DOHH2 (cell line): ENCODE measurements at regions not wholly inside any gene's neighbourhood (a gene's known extent, or its start where the extent isn't known, plus 50 kb on each side); places are given as distances from the start of the nearest gene placed in this dataset.

Experiments
- EZH2phosphoT487 ChIP-seq: fragments of 200-600 bp; sonication (generic); IDR thresholded peaks from 2 replicates; pipeline ENCODE4 v1.6.1; 2017; ENCODE audit warnings: borderline replicate concordance, mild to moderate bottlenecking, antibody characterized with exemption, low read length, moderate library complexity, mixed read lengths
- TF ChIP-seq, protein P1 (sequence below): fragments of 200-600 bp; sonication (generic); IDR thresholded peaks from one replicate; pipeline ENCODE4 v1.5.1; 2014; ENCODE audit warnings: antibody characterized with exemption, mild to moderate bottlenecking, low read depth, low read length; ENCODE audit not compliant: poor library complexity, severe bottlenecking

DNA sequence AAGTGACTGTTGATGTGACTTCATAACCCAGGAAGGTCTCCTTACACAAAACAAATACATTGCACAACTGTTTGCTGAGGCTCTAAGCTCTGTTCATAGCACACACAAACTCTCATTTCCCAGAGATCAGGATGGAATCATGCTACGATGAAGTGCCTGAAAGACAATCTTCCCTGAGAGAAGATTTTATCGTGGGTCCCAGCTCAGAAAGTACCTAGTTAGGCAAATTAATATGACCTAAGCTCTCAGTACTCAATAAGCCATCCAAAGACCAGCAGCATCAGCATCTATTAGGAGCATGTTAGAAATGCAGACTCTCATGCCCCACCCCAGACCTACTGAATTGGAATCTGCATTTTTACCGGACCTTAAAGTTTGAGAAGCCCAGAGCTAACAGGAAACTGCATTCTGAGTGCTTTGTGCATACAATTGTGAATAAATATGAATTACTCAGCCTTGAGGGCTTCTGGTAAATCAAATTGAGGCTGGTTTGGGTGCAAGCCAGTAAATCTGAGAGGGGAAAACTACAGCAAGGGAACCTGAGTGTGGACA, 161.5 kb upstream of the C2CD4B start:
- TF ChIP-seq, protein P1, sequence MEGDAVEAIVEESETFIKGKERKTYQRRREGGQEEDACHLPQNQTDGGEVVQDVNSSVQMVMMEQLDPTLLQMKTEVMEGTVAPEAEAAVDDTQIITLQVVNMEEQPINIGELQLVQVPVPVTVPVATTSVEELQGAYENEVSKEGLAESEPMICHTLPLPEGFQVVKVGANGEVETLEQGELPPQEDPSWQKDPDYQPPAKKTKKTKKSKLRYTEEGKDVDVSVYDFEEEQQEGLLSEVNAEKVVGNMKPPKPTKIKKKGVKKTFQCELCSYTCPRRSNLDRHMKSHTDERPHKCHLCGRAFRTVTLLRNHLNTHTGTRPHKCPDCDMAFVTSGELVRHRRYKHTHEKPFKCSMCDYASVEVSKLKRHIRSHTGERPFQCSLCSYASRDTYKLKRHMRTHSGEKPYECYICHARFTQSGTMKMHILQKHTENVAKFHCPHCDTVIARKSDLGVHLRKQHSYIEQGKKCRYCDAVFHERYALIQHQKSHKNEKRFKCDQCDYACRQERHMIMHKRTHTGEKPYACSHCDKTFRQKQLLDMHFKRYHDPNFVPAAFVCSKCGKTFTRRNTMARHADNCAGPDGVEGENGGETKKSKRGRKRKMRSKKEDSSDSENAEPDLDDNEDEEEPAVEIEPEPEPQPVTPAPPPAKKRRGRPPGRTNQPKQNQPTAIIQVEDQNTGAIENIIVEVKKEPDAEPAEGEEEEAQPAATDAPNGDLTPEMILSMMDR = no peak
- no peak for TF ChIP-seq EZH2phosphoT487
